Natural killer cell (primary cell): ENCODE measurements at regions not wholly inside any gene's neighbourhood (a gene's known extent, or its start where the extent isn't known, plus 50 kb on each side); places are given as distances from the start of the nearest gene placed in this dataset.

ENCODE experiments used
- ATAC-seq, 3 donors: fragments of 150-1000 bp in 2 of 3; fragments of 200-7000 bp in 1 of 3; cut with Tn5 transposase; 1 replicate in 1 of 3; 2 replicates in 2 of 3; pipeline ENCODE4 v1.10.0; 2021; ENCODE audit warnings: mild to moderate bottlenecking in 2 of 3, moderate library complexity in 2 of 3
- DNase-seq, 2 donors: peaks; one replicate each; pipeline versions ENCODE4 v3.0.0 to v3.0.0-alpha.2; 2013 to 2021; ENCODE audit warnings: mixed read lengths in 1 of 2
- H3K27ac ChIP-seq: one replicate; pipeline ENCODE4 v1.5.1; 2013; ENCODE audit warnings: mild to moderate bottlenecking, low read length
- H3K27me3 ChIP-seq: one replicate; pipeline ENCODE4 v1.6.1; 2013; ENCODE audit warnings: low read length; ENCODE audit not compliant: control insufficient read depth, insufficient read depth
- H3K36me3 ChIP-seq: one replicate; pipeline ENCODE4 v1.6.1; 2013; ENCODE audit warnings: low read length; ENCODE audit not compliant: control insufficient read depth, insufficient read depth
- H3K4me1 ChIP-seq: one replicate; pipeline ENCODE4 v1.6.1; 2013; ENCODE audit warnings: low read length; ENCODE audit not compliant: control insufficient read depth, insufficient read depth
- H3K4me3 ChIP-seq: one replicate; pipeline ENCODE4 v1.5.1; 2013; ENCODE audit warnings: low read length
- H3K9me3 ChIP-seq: one replicate; pipeline ENCODE4 v1.6.1; 2013; ENCODE audit warnings: low read length; ENCODE audit not compliant: control insufficient read depth, insufficient read depth
- H3K27ac Mint-ChIP-seq, 2 donors: one replicate each; pipeline ENCODE4 v1.8.0; 2022; ENCODE audit warnings: mild to moderate bottlenecking in 2 of 2, mixed read lengths in 2 of 2, moderate library complexity in 1 of 2
- H3K27me3 Mint-ChIP-seq, 2 donors: one replicate each; pipeline ENCODE4 v1.8.0; 2022; ENCODE audit warnings: low read depth in 2 of 2, mixed read lengths in 2 of 2
- H3K36me3 Mint-ChIP-seq: one replicate; pipeline ENCODE4 v1.8.0; 2022; ENCODE audit warnings: mixed read lengths
- H3K4me1 Mint-ChIP-seq, 2 donors: one replicate each; pipeline ENCODE4 v1.8.0; 2022; ENCODE audit warnings: mixed read lengths in 2 of 2
- H3K4me3 Mint-ChIP-seq: one replicate; pipeline ENCODE4 v1.8.0; 2022; ENCODE audit warnings: mild to moderate bottlenecking, moderate library complexity, mixed read lengths
- H3K9me3 Mint-ChIP-seq, 2 donors: one replicate each; pipeline ENCODE4 v1.8.0; 2022; ENCODE audit warnings: mixed read lengths in 2 of 2
- CTCF ChIP-seq: fragments of 200-600 bp; IDR thresholded peaks from one replicate; pipeline ENCODE4 v1.8.0; 2022; ENCODE audit warnings: antibody characterized with exemption
- WGBS: methylation state at CpG from one replicate; pipeline ENCODE4 v1.1.7; 2013; ENCODE audit warnings: missing lambda C conversion rate; ENCODE audit not compliant: insufficient coverage; 5-methylcytosine and 5-hydroxymethylcytosine counted together
- intact Hi-C: fragments of 100-400 bp; cut with micrococcal nuclease; formaldehyde crosslinking; loops from one replicate; pipeline ENCODE4 v1.14.2; 2022

- Histone ChIP-seq H3K4me3 (no peak overlapping the region), H3K4me1 (no peaks in the 10 kb centered on the region), H3K36me3 (no peaks in the 10 kb centered on the region), H3K27ac (no peak overlapping the region), H3K27me3 (no peaks in the 10 kb centered on the region), H3K9me3 (no peaks in the 10 kb centered on the region)
- no peaks in the 10 kb centered on the region for H3K36me3 Mint-ChIP-seq
- ATAC-seq (no peak), DNase-seq (no peak)
- H3K4me1 Mint-ChIP-seq: no peaks in the 10 kb centered on the region
- TF ChIP-seq CTCF: no peak
- no peak overlapping the region for H3K27ac Mint-ChIP-seq
- peaks cover 0 to 2% of the 10 kb centered on the region in 2 donors for H3K27me3 Mint-ChIP-seq
- H3K4me3 Mint-ChIP-seq: no peak overlapping the region
- H3K9me3 Mint-ChIP-seq: no peaks in the 10 kb centered on the region
- 100% methylated on average over 1 of the region's 1 CpG for WGBS
- intact Hi-C loops: no loop called here
These were observed 529.6 kb downstream of the FGF9 start for GRCh38 chr13:22200440-22200839.

- 80% methylated on average over 1 of the region's 2 CpGs for WGBS
- H3K27ac Mint-ChIP-seq: no peak overlapping the region
- Histone ChIP-seq H3K27ac (no peak overlapping the region), H3K9me3 (no peaks in the 10 kb centered on the region), H3K4me3 (no peak overlapping the region), H3K4me1 (no peaks in the 10 kb centered on the region), H3K27me3 (no peaks in the 10 kb centered on the region), H3K36me3 (no peaks in the 10 kb centered on the region)
- ATAC-seq: no peak
- no peak for DNase-seq
- TF ChIP-seq CTCF: no peak
- no peaks in the 10 kb centered on the region for H3K9me3 Mint-ChIP-seq
- no peaks in the 10 kb centered on the region for H3K4me1 Mint-ChIP-seq
- H3K36me3 Mint-ChIP-seq: no peaks in the 10 kb centered on the region
- no peaks in the 10 kb centered on the region for H3K27me3 Mint-ChIP-seq
- no peak overlapping the region for H3K4me3 Mint-ChIP-seq
- intact Hi-C loops: no loop called here
These were observed 530.6 kb downstream of the FGF9 start for GRCh38 chr13:22201375-22201925.

GRCh38 chr13:22210134-22210930, 539.5 kb downstream of the FGF9 start:
- DNase-seq (no peak), ATAC-seq (no peak)
- peaks cover 0 to 10% of the 10 kb centered on the region in 2 donors for H3K27me3 Mint-ChIP-seq
- H3K27ac Mint-ChIP-seq: no peak overlapping the region
- no peak for TF ChIP-seq CTCF
- H3K4me3 ChIP-seq: no peak overlapping the region
- H3K9me3 Mint-ChIP-seq: no peaks in the 10 kb centered on the region
- H3K9me3 ChIP-seq: no peaks in the 10 kb centered on the region
- no peak overlapping the region for H3K4me3 Mint-ChIP-seq
- peaks cover 0 to 7% of the 10 kb centered on the region in 2 donors for H3K4me1 Mint-ChIP-seq
- WGBS: 93% methylated on average over 13 of the region's 14 CpGs
- no peaks in the 10 kb centered on the region for H3K27me3 ChIP-seq
- no peaks in the 10 kb centered on the region for H3K36me3 ChIP-seq
- no peak overlapping the region for H3K27ac ChIP-seq
- intact Hi-C loops: no loop called here
- H3K36me3 Mint-ChIP-seq: no peaks in the 10 kb centered on the region
- no peaks in the 10 kb centered on the region for H3K4me1 ChIP-seq
